Glomerular visceral epithelial cell (primary cell): ENCODE measurements at regions not wholly inside any gene's neighbourhood (a gene's known extent, or its start where the extent isn't known, plus 50 kb on each side); places are given as distances from the start of the nearest gene placed in this dataset.

Experiments
- DNase-seq: peaks from one replicate; pipeline ENCODE4 v3.0.0-alpha.2; 2016; ENCODE audit errors: extremely low spot score

DNA sequence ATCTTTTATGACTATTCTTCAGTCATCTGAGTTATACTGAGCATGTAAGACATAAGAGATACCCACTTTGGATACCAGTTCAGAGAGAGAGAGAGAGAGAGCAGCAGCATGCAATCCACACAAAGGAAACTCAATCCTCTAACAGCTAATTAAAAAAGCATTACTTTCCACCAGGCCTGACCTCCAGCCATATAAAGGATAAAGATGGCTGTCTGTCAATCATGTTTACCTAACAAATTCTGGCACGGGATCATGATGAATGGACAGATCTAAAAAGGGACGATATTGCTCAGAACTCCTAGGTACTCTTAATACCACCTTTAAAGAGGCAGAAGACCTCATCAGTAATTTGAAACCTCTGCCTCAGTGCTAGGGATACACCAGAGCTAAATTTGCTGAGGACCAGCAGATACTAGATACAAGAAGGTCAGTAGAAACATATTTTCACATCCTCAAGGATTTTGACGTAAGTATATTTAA lies 159.2 kb downstream of the RPS12 start:
- no peak for DNase-seq

DNA sequence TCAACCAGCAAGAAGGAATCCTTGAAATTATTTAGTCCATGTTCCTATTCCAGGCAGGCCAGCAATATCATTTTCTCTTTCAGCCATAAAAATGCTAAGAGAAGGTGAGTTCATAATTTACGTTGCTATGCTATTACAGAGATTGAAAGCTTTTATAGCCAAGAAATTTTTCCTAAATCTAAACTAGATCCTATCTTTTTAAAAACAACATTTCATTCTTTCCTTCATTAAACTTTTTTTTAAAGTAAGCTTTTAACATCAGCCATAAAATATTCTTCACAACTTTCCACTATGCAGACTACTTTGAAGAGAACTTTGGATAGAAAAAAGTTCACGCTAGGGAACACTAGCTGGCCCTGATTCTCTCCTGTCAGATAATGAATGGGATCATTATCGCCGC lies 159.8 kb downstream of the RPS12 start:
- no peak for DNase-seq

DNA sequence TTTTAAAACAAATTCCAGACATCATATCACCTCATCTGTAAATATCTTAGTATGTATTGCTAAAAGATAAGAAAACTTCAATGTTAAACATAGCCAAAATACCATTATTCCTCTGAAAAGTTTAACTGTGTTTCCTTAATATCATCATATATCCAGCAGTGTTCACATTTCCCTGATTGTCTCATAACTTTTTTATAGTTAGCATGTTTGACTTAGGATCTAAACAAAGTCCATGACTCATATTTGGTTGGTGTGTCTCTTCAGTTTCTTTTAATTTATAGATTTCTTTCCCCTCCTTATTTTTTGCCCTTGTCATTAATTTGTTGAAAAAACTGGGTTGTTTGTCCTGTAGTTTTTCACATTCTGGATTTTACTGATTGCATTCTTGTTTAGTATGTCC lies 163.0 kb downstream of the RPS12 start:
- DNase-seq = no peak

DNA sequence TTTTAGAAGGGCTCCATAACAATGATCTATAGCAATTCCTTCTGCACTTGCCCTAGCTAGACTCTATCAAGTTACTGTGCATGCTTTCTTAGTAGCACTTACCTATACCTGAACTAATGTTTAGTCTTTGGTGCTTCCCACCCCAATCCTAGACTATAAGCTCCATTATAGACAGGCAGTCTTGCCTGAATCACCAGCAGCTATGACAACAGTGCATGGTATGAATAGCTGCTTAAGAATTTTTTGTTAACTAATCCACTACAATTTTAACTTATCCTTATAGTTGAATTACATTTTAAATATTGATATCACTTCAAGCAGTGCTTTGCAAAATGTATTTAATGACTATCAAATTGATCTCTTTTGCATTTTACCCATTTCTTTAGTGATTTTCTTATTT lies 164.3 kb downstream of the RPS12 start:
- no peak for DNase-seq

DNA sequence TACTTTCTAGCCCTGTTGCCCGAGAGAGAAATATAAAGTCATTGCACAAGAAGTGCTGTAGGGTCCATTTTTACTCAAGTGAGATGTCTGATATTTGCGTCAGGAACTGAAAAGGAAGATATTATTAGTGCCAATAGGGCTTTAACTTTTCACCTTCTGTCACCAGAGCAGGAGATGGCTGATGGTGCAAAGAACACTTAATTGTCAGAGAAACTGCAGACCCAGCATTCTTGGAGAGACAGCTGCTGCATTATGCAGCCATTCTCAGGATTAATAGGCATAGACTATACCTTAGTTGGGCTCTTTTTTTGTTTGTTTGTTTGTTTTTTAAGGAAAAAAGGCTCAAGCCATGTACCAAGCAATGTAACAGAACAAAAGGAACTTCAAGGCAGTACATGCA lies 179.4 kb downstream of the RPS12 start:
- DNase-seq = no peak

DNA sequence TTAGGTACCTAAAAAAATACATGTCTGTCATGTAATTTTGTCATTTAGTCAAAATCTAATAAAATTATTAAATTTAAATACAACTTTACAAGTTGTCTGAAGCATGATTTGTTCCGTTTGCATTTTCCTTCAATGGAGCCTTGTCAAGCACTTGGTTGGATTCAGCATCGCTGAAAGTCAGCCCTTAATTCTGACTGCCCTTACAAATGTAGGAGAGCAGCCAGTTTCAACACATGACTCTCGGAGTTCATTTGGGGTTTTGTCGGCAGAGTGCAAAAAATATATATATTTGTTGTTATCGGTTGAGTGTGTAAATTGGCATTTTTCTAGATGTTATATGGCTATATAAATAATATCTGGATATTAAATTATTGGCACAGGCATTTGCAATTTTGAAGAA lies 180.6 kb downstream of the RPS12 start:
- no peak for DNase-seq

DNA sequence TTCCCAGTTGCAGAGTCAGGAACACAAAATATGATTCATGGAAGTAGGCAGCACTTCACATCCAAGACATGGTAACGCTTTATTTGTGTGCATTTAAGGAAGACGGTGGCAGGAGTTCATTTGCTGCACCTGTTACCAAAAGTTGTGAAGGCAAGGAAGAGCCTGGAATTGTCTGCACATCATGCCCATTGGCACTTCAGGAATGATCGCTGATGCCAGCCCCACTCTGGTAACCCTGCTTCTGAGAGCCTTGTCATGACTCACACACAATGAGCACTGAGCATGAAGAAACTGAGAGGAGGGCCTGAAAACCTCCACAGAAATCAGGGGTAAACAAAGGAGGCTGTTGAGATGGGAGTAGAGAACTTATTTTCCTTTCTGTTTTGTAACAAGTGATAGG lies 181.1 kb downstream of the RPS12 start:
- peak; percentile 38 for DNase-seq

DNA sequence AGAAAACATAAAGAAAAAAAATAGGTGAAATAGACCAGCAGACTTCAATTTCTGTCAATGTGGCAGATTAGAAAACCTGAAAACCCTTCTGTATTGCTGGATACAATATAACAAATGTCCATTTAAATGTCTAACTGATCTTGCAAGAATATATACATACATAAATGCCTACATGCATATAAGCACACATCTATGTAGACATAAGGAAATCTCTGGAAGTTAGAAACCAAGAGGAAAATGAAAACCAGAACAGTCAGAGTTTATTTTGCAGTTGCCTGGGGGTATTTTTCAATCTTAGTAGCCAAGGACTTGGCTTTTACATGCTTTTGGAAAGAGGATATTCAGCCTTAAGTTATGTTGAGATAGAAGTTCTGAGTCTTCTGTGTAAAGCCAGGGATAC lies 184.0 kb downstream of the RPS12 start:
- DNase-seq = no peak

DNA sequence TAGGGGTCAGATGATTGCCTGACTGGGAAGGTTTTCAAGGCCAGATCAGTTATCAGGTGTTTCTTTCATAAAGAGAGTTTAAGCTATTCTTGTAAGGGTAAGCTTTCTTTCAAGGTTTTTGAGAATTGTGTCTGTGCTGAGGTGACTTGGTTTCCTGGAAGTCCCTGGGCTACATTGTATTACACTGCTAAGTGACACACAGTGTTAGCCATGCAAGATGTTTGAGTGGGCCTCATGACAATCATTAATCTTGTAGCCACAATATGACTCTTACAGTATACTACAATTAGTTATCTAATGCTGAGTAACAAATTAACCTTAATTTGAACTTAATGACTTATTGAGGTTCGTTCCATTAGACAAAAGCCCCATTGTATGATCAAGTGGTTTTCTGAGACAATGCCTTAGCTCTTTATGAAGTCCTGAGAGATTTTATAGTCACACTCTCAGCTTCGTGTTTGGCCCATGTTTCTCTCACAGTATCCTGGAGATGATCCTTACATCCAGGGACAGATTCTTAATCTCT lies 186.7 kb downstream of the RPS12 start:
- no peak for DNase-seq

DNA sequence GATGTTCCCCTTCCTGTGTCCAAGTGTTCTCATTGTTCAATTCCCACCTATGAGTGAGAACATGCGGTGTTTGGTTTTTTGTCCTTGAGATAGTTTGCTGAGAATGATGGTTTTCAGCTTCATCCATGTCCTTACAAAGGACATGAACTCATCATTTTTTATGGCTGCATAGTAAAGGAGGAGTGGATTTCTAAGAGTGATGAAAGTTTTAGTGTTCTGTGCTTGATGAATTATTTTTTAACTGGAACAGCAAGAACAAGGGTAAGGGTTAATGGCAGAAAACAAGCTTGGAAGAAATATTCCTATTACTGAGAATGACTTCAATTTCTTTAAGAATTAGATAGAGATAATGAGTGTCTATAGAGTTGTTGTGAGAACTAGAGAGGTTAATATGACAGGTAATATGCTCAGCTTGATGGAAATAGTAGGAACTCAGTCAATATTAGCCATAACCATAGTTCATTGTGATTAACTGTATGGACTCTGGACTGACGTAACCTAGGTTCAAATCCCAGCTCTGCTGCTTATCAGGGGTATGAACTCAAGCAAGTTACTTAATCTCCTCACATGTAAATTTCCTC lies 190.0 kb downstream of the RPS12 start:
- DNase-seq = no peak

DNA sequence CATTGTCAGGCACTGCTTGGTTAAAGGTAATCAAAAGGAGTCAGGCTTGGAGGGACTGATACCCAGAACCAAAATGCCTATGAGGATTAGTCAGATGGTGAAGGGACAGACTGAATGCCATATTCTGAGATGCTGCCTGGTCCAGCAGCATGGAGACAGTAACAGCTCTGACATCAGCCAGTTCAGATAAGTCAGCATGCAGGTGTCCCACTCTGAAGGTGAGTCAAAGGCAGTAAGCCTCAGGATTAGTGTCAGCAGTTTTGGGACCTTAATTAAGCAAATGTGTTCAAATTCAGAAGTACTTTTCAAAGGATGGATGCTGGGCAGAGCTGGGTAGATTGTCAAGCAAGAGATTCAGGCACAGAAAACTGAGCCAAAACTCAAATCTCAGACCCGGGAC lies 198.4 kb downstream of the RPS12 start:
- no peak for DNase-seq

DNA sequence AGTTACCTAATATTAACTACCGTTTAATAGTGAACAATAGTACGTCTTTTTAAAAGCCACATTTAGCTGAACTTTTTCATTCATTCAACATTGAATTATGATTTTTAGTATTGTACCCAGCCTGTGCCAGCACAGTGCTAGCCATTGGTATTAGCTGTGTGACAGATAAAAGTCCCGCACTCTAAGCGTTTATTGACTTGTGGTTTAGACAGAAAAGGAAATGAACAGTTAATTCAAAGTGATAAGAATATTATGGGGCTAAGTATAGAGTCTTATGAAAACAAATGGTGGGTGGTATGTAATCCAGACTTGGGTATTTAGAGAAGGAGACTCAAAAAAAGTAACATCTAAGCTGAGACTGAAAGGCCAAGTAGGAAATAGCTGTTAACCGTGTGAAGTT lies 202.3 kb downstream of the RPS12 start:
- DNase-seq = no peak

DNA sequence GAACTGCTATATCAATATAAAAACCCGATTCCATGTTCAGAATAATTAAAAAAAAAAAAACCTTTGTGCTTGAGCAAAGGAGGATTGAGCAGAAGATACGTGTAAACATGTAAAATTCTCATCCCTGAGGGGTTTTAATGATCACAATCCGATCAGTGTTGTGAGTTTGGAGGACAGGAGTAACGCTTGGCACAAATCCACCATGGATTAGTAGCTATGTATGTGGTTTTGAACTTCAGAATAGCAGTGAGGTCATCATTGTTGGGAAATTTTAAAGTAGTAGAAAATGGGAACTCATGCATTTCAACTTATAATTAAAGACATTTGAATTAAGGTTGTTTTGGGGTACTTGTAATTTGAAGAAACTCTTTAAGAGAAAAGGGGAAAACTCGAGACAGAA lies 203.2 kb downstream of the RPS12 start:
- peak; percentile 39 for DNase-seq

DNA sequence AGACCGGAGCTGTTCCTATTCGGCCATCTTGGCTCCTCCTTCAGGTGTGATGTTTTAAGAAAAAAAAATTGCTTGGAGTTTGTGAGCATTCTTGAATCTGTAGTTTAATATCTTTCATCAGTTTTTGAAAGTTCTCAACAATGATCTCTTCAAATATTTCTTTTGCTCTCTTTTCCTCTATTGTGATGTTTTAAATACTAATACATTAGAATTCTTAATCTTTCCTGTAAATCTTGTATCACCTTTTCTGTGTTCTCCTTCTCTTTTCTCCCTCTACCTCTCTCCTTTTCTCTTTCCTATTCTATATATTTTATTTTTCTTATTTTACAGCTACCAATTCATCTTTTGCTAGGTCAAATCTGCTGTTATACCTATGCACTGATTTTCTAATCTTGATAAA lies 212.3 kb downstream of the RPS12 start:
- DNase-seq = no peak

DNA sequence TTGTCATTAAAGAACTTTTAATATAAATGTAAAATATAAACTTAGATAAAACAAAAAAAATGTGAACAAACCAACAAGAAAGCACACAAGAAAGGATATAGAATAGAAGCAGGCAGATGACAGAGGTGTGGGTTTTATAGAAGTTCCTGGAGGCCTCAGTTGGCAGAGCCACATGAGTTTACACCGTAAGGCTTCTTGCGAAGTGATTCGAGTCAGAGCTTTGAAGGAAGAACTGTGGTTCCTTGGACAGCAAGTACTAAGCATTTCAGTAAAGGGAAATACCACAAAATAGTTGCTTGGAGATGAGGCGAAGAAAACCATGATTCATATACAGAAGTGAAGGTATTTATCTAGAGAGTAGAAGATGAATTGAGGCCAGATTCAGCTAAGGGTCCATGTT lies 207.9 kb upstream of the EYA4 start:
- no peak for DNase-seq

DNA sequence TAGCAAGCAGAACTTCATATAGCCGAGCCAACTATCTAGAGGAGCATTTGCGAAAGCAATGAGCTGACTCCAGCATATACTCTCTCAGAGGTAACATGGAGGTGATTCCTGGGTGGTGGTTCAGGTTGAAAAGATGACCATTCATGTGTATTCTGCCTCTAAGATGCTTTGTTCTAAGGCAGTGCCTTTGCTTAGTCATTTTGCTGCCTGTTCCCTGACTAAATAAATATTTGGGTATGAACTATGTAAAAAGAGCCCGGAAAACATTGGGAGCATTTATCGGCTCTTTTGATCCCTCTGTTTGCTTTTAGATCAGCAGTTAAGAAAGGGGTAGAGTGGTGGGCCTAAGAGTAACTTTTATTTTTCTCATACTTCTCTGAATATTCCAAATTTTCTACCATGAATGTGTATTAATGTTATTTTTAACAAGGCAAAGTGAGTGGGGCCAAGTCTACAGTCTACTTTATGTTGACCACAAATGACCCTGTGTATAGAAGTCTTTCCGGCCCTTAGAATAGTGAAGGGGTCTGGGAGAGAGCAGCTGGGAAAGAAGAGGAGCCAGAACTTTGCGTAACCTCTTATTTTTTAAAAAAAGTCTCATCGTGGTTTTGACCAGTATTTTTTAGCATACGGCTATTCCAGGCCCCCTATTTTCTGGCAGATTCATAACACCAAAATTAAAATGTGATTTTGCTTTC lies 206.5 kb upstream of the EYA4 start:
- no peak for DNase-seq

DNA sequence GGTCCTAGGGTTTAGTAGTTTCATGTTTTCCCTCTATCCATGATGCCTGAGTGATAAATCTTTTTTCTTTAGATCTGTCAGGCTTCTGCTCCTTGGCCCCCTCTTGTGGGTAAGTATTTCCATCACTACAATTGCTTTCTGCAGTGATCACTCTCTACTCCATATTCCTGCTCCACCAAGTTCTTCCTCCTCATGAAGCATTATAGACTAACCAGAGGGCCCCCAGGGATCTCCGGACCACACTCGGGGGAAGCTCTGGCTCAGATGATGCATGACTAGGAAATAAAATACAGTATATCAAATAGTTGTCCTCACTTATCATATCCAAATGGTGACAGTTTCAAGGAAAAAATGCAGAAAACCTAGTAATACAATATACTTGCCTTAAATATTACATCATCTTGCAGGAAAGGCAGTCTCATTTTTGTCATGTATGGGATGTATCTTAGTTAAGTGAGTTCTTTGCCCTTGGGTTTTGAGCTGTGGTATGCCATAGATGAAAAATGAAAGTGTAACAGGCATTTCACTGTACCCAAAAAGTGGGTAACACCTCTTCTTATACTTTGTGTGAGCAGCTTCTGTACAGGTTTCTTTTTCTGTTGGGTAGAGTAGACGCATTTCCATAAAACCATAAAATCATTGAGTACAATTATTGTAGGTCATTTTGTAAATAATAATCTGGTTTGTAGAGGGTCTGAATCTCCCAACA lies 200.9 kb upstream of the EYA4 start:
- DNase-seq = peak; percentile 29

DNA sequence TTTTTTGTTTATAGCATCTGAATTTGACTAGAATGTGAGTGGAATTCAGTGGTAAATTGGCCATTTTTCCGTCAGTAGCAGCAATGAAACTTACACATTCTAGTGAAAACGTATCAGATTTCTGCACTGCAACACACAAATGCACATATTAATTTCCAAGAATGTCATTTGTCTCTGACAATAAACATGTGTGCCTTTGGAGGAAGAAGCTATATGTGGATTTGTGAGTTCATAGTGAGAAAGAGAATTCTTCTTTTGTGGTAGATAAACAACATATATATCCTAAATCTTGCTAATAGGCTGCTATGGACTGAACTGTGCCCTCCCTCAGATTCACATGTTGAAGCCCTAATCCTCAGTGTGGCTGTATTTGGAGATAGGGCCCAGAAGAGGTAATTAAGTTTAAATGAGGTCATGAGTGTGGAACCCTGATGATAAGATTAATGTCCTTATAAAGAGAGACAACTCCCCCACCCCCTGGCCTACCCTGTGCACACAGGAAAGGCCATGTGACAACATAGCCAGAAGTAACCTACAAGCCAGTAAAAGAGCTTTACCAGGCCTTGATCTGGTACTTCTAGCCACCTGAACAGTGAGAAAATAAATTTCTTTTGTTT lies 200.2 kb upstream of the EYA4 start:
- no peak for DNase-seq

DNA sequence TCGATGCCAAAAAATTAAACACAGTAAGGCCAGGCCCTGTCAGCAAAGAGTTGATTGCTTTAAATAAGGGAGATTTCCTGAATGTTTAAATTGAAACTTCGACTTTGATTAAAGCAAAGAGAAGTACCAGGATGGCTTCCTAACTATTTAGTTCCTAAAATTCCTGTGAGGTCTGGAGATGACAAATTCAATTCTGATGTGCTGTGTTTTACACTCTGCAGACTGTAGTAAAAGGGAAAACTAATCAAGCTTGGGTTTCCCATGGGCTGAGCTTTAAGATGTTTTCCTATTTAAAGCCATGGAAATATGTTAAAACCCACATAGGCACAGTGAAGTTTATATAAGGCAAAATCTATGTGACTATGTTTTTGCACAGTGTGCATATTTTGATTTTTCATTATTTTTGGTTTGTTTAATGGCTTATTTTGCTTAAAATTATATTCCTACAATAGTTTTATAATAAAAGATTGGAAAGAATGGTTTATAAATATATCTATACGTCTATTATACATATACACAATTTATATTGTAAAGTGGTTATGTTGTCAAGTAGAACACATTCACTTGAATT lies 198.5 kb upstream of the EYA4 start:
- DNase-seq = no peak

DNA sequence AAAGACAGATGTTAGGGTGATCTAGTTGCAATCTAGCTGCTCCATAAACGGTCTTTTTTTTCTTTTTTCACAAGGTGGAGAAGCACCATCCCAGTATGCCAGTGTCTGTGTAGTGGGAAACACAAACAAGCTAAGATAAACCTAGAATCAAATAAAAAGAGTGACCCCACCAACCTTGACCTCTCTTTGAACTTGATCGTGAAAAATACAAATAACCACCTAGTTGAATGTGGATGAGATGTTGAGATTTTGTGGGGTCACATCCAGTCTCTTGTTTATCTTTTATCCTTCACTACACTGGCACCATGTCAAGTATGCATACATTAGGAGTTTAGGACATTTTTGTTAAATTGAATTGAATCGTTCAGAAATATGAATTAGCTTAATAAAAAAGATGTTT lies 194.6 kb upstream of the EYA4 start:
- DNase-seq = no peak

DNA sequence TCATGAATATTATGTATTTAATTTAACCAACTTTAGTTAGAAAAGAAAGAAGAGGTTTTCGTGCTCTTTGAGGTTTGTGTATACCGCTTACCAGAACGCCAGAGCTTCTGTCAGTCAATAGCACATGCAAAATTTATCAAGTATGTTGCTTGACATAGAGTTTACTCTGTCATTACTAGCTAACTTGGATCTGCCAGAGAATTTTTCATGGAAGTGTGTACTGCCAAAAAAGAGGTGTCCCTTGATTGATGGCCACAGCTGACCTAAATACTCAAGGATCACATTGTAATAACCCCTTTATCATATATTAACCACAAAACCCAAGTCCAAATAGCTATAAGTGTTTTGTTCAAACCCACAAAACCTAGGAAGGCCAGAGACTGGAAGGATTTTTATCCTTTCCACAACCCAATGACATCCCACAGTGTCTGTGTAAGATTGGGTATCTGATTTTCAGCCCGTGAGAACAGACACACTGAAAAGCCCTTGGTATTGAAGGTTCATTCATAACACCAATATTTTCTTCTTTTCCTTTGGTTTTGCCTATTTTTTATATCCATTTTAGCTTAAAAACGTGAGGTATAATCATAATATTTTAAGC lies 194.0 kb upstream of the EYA4 start:
- no peak for DNase-seq

DNA sequence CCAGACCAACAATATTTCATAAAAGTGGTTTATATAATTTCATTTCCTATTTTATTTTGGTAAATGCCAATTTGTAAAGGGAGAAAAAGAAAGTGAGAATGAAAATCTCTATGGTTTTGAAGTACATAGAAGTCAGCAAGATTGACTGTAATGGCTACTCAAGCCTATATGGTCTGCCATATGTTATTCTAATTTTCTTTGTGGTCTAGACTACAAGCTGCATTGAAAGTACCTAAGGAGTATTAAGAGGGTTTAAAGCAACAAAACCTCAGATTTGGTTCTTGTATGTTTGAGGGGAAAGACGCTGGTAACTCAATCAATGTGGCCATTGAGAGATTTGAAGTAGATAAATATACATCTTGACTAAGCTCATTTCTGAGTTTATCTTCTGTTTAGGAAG lies 193.5 kb upstream of the EYA4 start:
- no peak for DNase-seq
